ENCODE measurements at regions not wholly inside any gene's neighbourhood (a gene's known extent, or its start where the extent isn't known, plus 50 kb on each side); places are given as distances from the start of the nearest gene placed in this dataset.
"Not testable (repeated sequence)": the region's sequence is repeated elsewhere in the genome, so short reads cannot be mapped to it uniquely, and the experiment has no call there.

GRCh38 chr2:82476094-82476493 is 1983.0 kb downstream of the SUCLG1 start:
- intact Hi-C loops (cut with micrococcal nuclease): no loop called here

DNA sequence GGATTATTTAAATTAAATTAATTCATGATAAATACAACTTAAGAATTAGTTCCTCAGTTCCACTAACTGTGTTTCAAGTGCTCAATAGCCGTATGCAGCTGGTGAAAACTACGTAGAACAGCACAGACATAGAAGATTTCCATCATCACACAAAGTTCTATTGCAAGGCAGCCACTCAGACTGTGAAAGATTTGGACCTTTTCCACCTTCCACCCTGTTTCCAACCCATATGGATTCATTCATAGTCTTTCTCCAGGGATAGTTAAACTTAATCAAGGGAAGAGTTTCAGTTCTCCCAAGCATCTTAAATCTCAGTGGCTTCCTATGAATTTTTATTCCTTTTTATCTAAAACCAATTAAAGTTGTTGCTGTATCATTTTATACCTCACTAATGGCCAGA is 2030.8 kb downstream of the SUCLG1 start:
- intact Hi-C loops (cut with micrococcal nuclease): no loop called here

GRCh38 chr2:82412021-82412420 is 2047.1 kb downstream of the SUCLG1 start:
- intact Hi-C loops (cut with micrococcal nuclease): no loop called here

DNA sequence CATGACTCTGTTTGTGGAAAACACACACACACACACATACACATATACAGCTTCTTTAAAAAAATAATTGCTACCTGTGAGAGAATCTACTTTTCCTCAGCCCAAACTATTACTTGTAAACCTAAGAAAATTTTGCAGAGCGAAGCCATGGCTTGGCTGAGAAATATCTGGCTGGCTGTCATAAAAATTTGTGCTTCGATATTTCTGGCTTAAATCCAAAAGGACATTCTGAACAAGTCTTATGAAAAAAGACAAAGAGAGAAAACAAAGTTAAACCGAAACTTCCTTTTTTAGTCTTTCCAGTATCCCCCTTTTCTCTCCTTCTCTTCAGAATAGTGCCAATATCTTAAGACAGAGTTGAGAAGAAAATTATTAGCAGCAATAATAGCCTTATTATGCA is 2048.0 kb downstream of the SUCLG1 start:
- intact Hi-C loops (cut with micrococcal nuclease): no loop called here

GRCh38 chr2:82395531-82395930 is 2063.5 kb downstream of the SUCLG1 start:
- intact Hi-C loops (cut with micrococcal nuclease): no loop called here

GRCh38 chr2:82391386-82391785 is 2067.7 kb downstream of the SUCLG1 start:
- intact Hi-C loops (cut with micrococcal nuclease): no loop called here

DNA sequence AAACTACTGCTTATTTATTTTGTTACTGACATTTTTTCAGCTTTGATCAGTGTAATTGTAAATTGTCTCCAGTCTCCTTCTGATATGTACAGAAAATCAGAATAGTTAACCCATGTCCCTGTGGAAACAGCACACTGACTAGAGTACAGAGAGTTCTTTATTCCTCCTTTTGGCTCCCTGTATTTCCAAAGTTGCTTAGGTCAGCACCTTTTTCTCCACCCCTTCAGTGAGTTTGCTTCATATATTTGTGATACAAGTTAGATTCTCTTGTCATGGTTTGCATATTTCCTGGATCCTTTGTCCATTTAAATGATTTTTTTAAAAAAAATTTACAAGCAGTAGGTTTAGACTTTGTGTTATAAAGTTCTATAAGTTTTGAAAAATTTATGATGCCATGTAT is 2051.1 kb upstream of the LRRTM1 start:
- intact Hi-C loops (cut with micrococcal nuclease): no loop called here

GRCh38 chr2:82345910-82346309 is 2041.4 kb upstream of the LRRTM1 start:
- intact Hi-C loops (cut with micrococcal nuclease): no loop called here

- intact Hi-C loops (cut with micrococcal nuclease): no loop called here
Observed at GRCh38 chr2:82344670-82345069, 2040.1 kb upstream of the LRRTM1 start.

- intact Hi-C loops (cut with micrococcal nuclease): no loop called here
Observed at GRCh38 chr2:82342356-82342755, 2037.8 kb upstream of the LRRTM1 start.

DNA sequence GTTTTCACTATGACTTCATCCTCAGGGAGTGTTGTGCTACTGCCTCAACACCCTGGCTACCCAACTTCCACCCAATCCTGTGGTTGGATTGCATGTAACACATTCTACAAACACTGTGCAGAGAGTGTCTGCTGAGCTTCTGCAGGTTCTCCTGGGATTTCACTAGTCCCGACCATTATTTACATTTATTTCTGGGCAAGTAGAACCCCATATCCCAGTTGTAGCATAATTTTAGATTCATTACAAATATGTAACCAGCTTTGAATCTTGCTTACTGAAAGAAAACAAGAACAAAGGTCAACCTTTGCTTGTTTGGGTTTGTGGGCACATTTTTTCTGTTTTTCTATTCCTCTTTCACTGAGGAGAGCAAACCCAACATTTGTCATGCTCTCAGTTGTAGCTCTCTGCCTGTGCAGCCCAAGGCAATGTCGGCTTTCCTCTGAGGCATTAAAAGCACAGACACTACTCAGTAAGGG is 2036.1 kb upstream of the LRRTM1 start:
- intact Hi-C loops (cut with micrococcal nuclease): no loop called here

GRCh38 chr2:82339805-82340204 is 2035.3 kb upstream of the LRRTM1 start:
- intact Hi-C loops (cut with micrococcal nuclease): no loop called here

- intact Hi-C loops (cut with micrococcal nuclease): no loop called here
Observed at GRCh38 chr2:82333697-82334096, 2029.1 kb upstream of the LRRTM1 start.

DNA sequence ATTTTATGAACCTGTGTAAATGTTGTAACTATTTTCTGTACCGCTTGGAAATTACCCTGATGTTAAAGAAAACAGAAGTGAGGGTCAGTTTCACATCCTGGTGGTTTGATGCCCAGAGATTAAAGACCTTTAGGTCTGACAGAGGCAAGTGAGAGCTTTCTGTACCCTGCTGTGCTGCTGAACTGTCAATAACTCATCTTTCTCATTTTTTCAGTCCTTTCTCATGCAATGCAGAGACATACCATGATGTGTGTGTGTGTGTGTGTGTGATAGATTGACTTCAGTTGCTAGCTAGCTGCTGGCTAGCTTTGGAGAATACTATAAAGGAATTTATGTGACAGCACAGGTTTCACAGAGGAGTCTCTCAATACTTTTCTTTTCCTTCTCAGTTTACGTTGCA is 2025.6 kb upstream of the LRRTM1 start:
- intact Hi-C loops (cut with micrococcal nuclease): no loop called here

- intact Hi-C loops (cut with micrococcal nuclease): not testable (repeated sequence)
Observed at GRCh38 chr2:82326180-82326767, 2021.7 kb upstream of the LRRTM1 start.

- intact Hi-C loops (cut with micrococcal nuclease): no loop called here
Observed at GRCh38 chr2:82320296-82320695, 2015.7 kb upstream of the LRRTM1 start.

- intact Hi-C loops (cut with micrococcal nuclease): no loop called here
Observed at GRCh38 chr2:82317012-82317411, 2012.5 kb upstream of the LRRTM1 start.

DNA sequence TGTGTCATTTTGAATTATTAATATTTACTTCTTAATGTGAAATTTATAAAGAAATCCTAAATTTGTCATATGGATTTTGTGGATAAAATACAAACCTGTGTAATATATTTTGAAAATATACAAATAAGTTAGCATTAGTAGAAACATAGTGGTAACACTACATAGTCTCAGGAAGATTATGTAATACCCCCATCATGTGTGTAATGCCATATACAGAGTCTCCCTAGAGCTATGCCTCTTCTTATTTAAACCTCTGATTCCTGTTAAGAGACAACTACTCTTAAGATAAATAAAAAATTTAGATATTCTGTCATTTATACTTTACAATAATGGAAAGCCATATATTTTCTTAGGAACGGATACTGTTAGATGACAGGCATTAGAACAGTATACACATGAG is 2012.0 kb upstream of the LRRTM1 start:
- intact Hi-C loops (cut with micrococcal nuclease): no loop called here

DNA sequence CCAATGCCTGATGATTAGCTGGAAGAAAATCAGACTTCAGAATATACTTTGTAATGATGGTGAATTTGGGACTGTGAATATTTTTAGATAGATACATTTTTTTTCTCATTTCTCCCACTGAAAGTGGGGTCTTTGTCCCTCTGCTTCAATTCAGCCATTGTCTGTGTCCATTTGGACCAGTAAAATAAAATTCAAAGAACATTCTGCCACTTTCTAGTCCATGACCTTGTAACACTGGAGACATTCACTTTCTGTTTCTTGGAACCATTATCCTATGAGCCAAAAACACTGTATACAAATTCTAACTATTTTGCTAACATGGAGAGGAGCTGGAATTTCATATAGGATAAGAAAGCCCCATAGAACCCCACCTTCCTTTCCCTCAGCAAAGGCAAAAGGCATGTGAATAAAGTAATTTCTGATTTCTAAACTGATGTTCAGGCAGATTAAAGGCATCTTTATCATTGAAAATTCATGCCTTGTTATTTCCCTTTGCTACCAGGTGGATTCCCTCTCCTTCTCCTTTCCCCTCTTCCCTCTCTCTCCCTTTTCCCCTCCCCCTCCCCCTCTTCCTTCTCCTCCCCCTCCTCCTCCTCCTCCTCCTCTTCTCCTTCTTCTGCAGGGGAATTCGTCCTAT is 2010.4 kb upstream of the LRRTM1 start:
- intact Hi-C loops (cut with micrococcal nuclease): no loop called here

- intact Hi-C loops (cut with micrococcal nuclease): no loop called here
Observed at GRCh38 chr2:82307511-82307910, 2003.0 kb upstream of the LRRTM1 start.

DNA sequence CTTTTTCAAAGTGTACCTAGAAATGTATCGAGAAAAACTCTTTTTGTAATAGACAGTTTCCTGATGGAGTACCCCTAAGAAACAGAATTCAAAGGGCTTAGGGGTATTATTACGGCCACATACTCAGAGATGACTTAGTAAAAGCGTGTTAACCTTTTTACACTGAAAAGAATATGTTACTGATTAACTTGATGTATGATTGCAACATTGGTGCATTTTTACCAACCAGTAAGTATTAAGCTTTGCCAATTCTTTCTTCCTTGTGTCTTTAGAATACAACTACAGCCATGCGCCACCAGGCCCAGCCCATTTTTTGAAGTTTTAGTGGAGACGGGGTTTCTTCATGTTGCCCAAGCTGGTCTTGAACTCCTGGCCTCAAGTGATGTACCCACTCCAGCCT is 1997.0 kb upstream of the LRRTM1 start:
- intact Hi-C loops (cut with micrococcal nuclease): no loop called here

- intact Hi-C loops (cut with micrococcal nuclease): no loop called here
Observed at GRCh38 chr2:82289446-82289845, 1984.9 kb upstream of the LRRTM1 start.

DNA sequence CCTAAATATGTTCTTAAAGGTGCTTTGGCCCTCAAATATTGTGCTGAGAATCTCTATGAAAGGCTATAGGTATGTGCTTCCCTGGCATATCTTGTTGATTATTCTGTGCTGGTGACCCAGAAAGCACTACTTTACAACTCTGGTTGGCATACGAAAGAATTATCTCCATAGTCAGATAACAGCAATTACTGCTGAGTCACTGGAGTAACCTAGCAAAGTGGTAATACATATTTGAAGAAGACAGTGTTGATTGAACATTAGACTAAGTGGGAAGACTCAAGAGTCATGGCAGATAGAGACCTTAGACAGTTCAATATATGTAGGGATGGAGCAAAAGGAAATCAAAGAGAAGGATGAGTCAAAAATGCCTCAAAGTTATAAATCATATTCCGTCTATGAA is 1978.5 kb upstream of the LRRTM1 start:
- intact Hi-C loops (cut with micrococcal nuclease): no loop called here
